Liver (tissue), 3 donors: ENCODE measurements at regions not wholly inside any gene's neighbourhood (a gene's known extent, or its start where the extent isn't known, plus 50 kb on each side); places are given as distances from the start of the nearest gene placed in this dataset.

Experiments used
- EGR1 ChIP-seq, 2 donors: IDR thresholded peaks; 2 replicates each; pipeline ENCODE4 v1.6.1; 2016 to 2018; ENCODE audit warnings: antibody characterized with exemption in 2 of 2, low read depth in 2 of 2
- FOXA1 ChIP-seq: IDR thresholded peaks from 2 replicates; pipeline ENCODE4 v1.6.1; 2016; ENCODE audit warnings: antibody characterized with exemption
- GABPA ChIP-seq, 2 donors: IDR thresholded peaks in 1 of 2; conservative IDR thresholded peaks in 1 of 2; 2 replicates each; pipeline ENCODE4 v1.6.1; 2016; ENCODE audit warnings: antibody characterized with exemption in 2 of 2, mild to moderate bottlenecking in 1 of 2, moderate library complexity in 1 of 2
- JUND ChIP-seq, 2 donors: IDR thresholded peaks; 2 replicates each; pipeline ENCODE4 v1.6.1; 2016; ENCODE audit warnings: antibody characterized with exemption in 2 of 2
- RAD21 ChIP-seq, 2 donors: IDR thresholded peaks; 2 replicates each; pipeline ENCODE4 v1.6.1; 2016; ENCODE audit warnings: antibody characterized with exemption in 2 of 2, mild to moderate bottlenecking in 2 of 2
- SP1 ChIP-seq: IDR thresholded peaks from 2 replicates; pipeline ENCODE4 v1.6.1; 2018; ENCODE audit warnings: antibody characterized with exemption, mild to moderate bottlenecking
- TAF1 ChIP-seq: conservative IDR thresholded peaks from 2 replicates; pipeline ENCODE4 v1.6.1; 2016; ENCODE audit warnings: antibody characterized with exemption, mild to moderate bottlenecking
- YY1 ChIP-seq: IDR thresholded peaks from 2 replicates; pipeline ENCODE4 v1.6.1; 2016; ENCODE audit warnings: antibody characterized with exemption, mild to moderate bottlenecking
- TF ChIP-seq, protein P1 (sequence below): IDR thresholded peaks from 2 replicates; pipeline ENCODE4 v1.6.1; 2016; ENCODE audit warnings: antibody characterized with exemption
- TF ChIP-seq, protein P2 (sequence below): fragments of 150-350 bp; IDR thresholded peaks from 2 replicates; pipeline ENCODE4 v1.5.1; 2017; ENCODE audit warnings: improper control_type of control experiment, low read depth, low read length; ENCODE audit not compliant: missing input control
- TF ChIP-seq, protein P3 (sequence below): IDR thresholded peaks from 2 replicates; pipeline ENCODE4 v1.6.1; 2016; ENCODE audit warnings: antibody characterized with exemption, mild to moderate bottlenecking
- TF ChIP-seq, protein P4 (sequence below): IDR thresholded peaks from 2 replicates; pipeline ENCODE4 v1.6.1; 2016; ENCODE audit warnings: antibody characterized with exemption
- donor health status: healthy.
- donor health status: healthy.

DNA sequence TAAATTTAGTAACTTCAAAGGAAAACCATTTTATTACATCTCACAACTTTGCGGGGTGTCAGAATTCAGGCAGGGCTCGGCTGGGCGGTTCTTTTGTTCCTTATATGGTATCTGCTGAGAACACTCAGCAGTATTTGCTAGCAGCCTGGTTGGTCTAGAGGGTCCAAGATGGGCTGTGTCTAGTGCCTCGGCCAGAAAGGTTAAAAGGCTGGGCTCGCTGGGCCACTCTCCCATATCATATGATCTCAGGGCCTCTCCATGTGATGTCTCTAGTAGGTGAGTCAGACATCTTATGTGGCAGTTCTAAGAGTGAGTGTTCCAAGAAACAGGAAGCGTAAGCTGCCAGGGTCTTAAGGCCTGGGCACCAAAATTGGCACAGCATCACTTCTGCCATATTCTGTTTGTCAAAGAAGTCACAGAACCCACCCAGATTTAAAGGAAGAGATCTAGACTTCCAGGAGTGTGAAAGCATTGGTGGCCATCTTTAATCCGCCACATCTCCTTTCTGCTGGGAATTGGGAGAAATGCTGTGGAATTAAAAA is 100.9 kb upstream of the ATP6AP2 start:
- TF ChIP-seq, protein P1, sequence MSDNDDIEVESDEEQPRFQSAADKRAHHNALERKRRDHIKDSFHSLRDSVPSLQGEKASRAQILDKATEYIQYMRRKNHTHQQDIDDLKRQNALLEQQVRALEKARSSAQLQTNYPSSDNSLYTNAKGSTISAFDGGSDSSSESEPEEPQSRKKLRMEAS: no peak
- TF ChIP-seq, protein P2, sequence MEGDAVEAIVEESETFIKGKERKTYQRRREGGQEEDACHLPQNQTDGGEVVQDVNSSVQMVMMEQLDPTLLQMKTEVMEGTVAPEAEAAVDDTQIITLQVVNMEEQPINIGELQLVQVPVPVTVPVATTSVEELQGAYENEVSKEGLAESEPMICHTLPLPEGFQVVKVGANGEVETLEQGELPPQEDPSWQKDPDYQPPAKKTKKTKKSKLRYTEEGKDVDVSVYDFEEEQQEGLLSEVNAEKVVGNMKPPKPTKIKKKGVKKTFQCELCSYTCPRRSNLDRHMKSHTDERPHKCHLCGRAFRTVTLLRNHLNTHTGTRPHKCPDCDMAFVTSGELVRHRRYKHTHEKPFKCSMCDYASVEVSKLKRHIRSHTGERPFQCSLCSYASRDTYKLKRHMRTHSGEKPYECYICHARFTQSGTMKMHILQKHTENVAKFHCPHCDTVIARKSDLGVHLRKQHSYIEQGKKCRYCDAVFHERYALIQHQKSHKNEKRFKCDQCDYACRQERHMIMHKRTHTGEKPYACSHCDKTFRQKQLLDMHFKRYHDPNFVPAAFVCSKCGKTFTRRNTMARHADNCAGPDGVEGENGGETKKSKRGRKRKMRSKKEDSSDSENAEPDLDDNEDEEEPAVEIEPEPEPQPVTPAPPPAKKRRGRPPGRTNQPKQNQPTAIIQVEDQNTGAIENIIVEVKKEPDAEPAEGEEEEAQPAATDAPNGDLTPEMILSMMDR: no peak
- TF ChIP-seq, protein P3, sequence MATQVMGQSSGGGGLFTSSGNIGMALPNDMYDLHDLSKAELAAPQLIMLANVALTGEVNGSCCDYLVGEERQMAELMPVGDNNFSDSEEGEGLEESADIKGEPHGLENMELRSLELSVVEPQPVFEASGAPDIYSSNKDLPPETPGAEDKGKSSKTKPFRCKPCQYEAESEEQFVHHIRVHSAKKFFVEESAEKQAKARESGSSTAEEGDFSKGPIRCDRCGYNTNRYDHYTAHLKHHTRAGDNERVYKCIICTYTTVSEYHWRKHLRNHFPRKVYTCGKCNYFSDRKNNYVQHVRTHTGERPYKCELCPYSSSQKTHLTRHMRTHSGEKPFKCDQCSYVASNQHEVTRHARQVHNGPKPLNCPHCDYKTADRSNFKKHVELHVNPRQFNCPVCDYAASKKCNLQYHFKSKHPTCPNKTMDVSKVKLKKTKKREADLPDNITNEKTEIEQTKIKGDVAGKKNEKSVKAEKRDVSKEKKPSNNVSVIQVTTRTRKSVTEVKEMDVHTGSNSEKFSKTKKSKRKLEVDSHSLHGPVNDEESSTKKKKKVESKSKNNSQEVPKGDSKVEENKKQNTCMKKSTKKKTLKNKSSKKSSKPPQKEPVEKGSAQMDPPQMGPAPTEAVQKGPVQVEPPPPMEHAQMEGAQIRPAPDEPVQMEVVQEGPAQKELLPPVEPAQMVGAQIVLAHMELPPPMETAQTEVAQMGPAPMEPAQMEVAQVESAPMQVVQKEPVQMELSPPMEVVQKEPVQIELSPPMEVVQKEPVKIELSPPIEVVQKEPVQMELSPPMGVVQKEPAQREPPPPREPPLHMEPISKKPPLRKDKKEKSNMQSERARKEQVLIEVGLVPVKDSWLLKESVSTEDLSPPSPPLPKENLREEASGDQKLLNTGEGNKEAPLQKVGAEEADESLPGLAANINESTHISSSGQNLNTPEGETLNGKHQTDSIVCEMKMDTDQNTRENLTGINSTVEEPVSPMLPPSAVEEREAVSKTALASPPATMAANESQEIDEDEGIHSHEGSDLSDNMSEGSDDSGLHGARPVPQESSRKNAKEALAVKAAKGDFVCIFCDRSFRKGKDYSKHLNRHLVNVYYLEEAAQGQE: no peak
- no peak for TF ChIP-seq TAF1
- TF ChIP-seq FOXA1: no peak
- TF ChIP-seq GABPA (IDR thresholded peaks at IDR 0.05 in 1 of 2, conservative IDR thresholded peaks at IDR 0.05 in 1 of 2): no peak
- TF ChIP-seq JUND (IDR thresholded peaks at IDR 0.05): no peak
- TF ChIP-seq EGR1 (IDR thresholded peaks at IDR 0.05; ENCODE audit: low read depth in 2 of 2): no peak
- TF ChIP-seq YY1: no peak
- TF ChIP-seq, protein P4, sequence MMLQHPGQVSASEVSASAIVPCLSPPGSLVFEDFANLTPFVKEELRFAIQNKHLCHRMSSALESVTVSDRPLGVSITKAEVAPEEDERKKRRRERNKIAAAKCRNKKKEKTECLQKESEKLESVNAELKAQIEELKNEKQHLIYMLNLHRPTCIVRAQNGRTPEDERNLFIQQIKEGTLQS: no peak
- TF ChIP-seq RAD21 (IDR thresholded peaks at IDR 0.05): no peak
- no peak for TF ChIP-seq SP1
